ENCODE measurements at regions not wholly inside any gene's neighbourhood (a gene's known extent, or its start where the extent isn't known, plus 50 kb on each side); places are given as distances from the start of the nearest gene placed in this dataset.

GRCh38 chr5:68949711-68950110, 144.1 kb upstream of the SLC30A5 start:
- Mint-ChIP-seq H3K27ac (no peak overlapping the region), H3K4me1 (ENCODE audit: low read depth) (no peaks in the 10 kb centered on the region), H3K27me3 (peaks cover 3% of the 10 kb centered on the region), H3K36me3 (no peaks in the 10 kb centered on the region), H3K9me3 (ENCODE audit: low read depth) (no peaks in the 10 kb centered on the region), H3K4me3 (no peak overlapping the region)

DNA sequence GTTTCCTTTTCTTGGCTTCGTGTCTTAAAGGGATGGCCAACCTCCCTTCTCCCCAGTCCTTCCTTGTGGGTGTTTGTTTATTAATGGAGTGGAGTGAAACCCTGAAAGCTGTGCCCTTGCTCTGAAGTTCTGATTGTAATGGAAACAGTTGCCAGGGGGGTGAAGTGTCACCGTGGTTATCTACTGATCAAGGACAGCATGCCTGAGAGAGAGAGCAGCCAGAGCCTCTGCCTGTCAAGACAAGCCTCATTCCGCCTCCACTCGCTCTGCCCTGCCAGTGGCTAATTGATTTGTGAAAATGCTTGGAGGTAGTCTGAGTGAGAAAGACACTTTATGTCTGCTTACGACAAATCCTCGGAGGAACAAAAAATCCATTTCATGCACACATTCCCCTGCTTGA, 143.7 kb upstream of the SLC30A5 start:
- Mint-ChIP-seq H3K36me3 (no peaks in the 10 kb centered on the region), H3K4me3 (no peak overlapping the region), H3K27me3 (peaks cover 3% of the 10 kb centered on the region), H3K4me1 (ENCODE audit: low read depth) (no peaks in the 10 kb centered on the region), H3K9me3 (ENCODE audit: low read depth) (no peaks in the 10 kb centered on the region), H3K27ac (no peak overlapping the region)

DNA sequence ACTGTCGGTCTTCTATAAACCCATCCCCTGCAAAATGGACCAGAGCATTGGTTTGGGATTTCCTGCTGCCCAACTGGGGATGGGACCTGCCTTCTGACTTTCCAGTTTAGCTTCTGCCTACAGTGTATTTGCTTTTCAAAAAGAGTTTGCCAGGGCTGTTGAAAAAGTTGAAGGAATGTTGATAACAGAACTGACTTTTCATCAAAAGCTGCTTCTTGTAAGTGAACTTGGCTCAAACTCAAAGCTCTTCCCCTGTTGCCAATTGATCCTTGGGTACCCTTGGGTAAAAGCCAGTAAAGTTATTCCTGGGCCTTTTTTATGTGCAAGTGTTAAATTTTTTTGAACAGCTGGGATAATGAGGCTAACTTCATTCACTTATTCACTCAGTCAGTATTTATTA, 142.9 kb upstream of the SLC30A5 start:
- no peaks in the 10 kb centered on the region for H3K36me3 Mint-ChIP-seq
- H3K4me1 Mint-ChIP-seq (ENCODE audit: low read depth), result no peaks in the 10 kb centered on the region
- H3K4me3 Mint-ChIP-seq, result no peak overlapping the region
- H3K27ac Mint-ChIP-seq, result no peak overlapping the region
- no peaks in the 10 kb centered on the region for H3K9me3 Mint-ChIP-seq (ENCODE audit: low read depth)
- peaks cover 1% of the 10 kb centered on the region for H3K27me3 Mint-ChIP-seq

DNA sequence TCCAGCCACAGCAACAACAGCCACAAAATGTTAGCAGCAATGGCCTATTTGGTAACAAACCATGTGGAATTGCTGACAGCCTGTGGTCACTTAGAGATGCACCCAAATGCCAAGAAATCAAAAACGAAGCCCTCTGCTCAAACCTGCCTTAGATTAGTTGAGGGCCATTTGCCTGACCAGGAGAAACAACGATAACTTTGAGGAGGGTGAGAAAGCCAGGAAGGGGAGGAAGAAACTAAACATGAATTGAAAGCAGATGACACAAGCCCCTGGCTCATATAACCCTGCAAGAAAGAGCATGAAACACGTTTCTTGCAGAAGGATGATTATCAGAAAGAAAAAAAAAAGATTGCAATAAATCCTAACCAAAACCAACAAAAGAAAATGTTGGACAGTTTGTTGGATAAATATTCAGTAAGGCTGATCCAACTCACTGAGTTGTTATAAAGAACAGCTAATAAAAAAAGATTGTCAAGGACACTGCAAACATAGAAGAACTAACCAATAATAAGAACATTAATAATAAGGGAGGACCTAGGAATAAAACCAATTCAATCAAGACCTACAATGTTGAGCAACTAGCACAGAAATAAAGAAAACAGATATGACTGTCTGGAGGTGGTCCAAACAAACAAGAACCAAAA, 140.5 kb upstream of the SLC30A5 start:
- no peaks in the 10 kb centered on the region for H3K36me3 Mint-ChIP-seq
- no peaks in the 10 kb centered on the region for H3K4me1 Mint-ChIP-seq (ENCODE audit: low read depth)
- H3K4me3 Mint-ChIP-seq, result no peak overlapping the region
- no peak overlapping the region for H3K27ac Mint-ChIP-seq
- H3K9me3 Mint-ChIP-seq (ENCODE audit: low read depth), result no peaks in the 10 kb centered on the region
- peaks cover 1% of the 10 kb centered on the region for H3K27me3 Mint-ChIP-seq

GRCh38 chr5:68953875-68954617, 139.8 kb upstream of the SLC30A5 start:
- Mint-ChIP-seq H3K9me3 (ENCODE audit: low read depth) (no peaks in the 10 kb centered on the region), H3K4me1 (ENCODE audit: low read depth) (no peaks in the 10 kb centered on the region), H3K4me3 (no peak overlapping the region), H3K27me3 (peaks cover 1% of the 10 kb centered on the region), H3K36me3 (no peaks in the 10 kb centered on the region), H3K27ac (no peak overlapping the region)

GRCh38 chr5:68954618-68954910, 139.2 kb upstream of the SLC30A5 start:
- H3K9me3 Mint-ChIP-seq (ENCODE audit: low read depth), result no peaks in the 10 kb centered on the region
- no peaks in the 10 kb centered on the region for H3K4me1 Mint-ChIP-seq (ENCODE audit: low read depth)
- peaks cover 1% of the 10 kb centered on the region for H3K27me3 Mint-ChIP-seq
- H3K36me3 Mint-ChIP-seq, result no peaks in the 10 kb centered on the region
- H3K27ac Mint-ChIP-seq, result no peak overlapping the region
- no peak overlapping the region for H3K4me3 Mint-ChIP-seq

- no peaks in the 10 kb centered on the region for H3K36me3 Mint-ChIP-seq
- H3K27me3 Mint-ChIP-seq, result no peaks in the 10 kb centered on the region
- no peaks in the 10 kb centered on the region for H3K4me1 Mint-ChIP-seq (ENCODE audit: low read depth)
- H3K27ac Mint-ChIP-seq, result no peak overlapping the region
- no peak overlapping the region for H3K4me3 Mint-ChIP-seq
- no peaks in the 10 kb centered on the region for H3K9me3 Mint-ChIP-seq (ENCODE audit: low read depth)
Observed at GRCh38 chr5:68957591-68957990, 136.2 kb upstream of the SLC30A5 start.

GRCh38 chr5:68958428-68958827, 135.4 kb upstream of the SLC30A5 start:
- no peak overlapping the region for H3K27ac Mint-ChIP-seq
- no peaks in the 10 kb centered on the region for H3K4me1 Mint-ChIP-seq (ENCODE audit: low read depth)
- no peaks in the 10 kb centered on the region for H3K27me3 Mint-ChIP-seq
- H3K36me3 Mint-ChIP-seq, result no peaks in the 10 kb centered on the region
- no peak overlapping the region for H3K4me3 Mint-ChIP-seq
- H3K9me3 Mint-ChIP-seq (ENCODE audit: low read depth), result no peaks in the 10 kb centered on the region

GRCh38 chr5:68960456-68960855, 133.4 kb upstream of the SLC30A5 start:
- Mint-ChIP-seq H3K9me3 (ENCODE audit: low read depth) (no peaks in the 10 kb centered on the region), H3K4me1 (ENCODE audit: low read depth) (no peaks in the 10 kb centered on the region), H3K27me3 (no peaks in the 10 kb centered on the region), H3K27ac (no peak overlapping the region), H3K4me3 (no peak overlapping the region), H3K36me3 (no peaks in the 10 kb centered on the region)

- no peak overlapping the region for H3K27ac Mint-ChIP-seq
- no peak overlapping the region for H3K4me3 Mint-ChIP-seq
Observed at GRCh38 chr5:68960961-68961360, 132.9 kb upstream of the SLC30A5 start.

GRCh38 chr5:68961762-68962161, 132.1 kb upstream of the SLC30A5 start:
- Mint-ChIP-seq H3K27ac (no peak overlapping the region), H3K9me3 (ENCODE audit: low read depth) (no peaks in the 10 kb centered on the region), H3K36me3 (no peaks in the 10 kb centered on the region), H3K4me1 (ENCODE audit: low read depth) (no peaks in the 10 kb centered on the region), H3K4me3 (no peak overlapping the region), H3K27me3 (no peaks in the 10 kb centered on the region)

More at GRCh38 chr5:68960961-68961360, 132.9 kb upstream of the SLC30A5 start:
- no peaks in the 10 kb centered on the region for H3K9me3 Mint-ChIP-seq (ENCODE audit: low read depth)
- H3K27me3 Mint-ChIP-seq, result no peaks in the 10 kb centered on the region
- H3K36me3 Mint-ChIP-seq, result no peaks in the 10 kb centered on the region
- no peaks in the 10 kb centered on the region for H3K4me1 Mint-ChIP-seq (ENCODE audit: low read depth)

GRCh38 chr5:68962757-68963484, 130.9 kb upstream of the SLC30A5 start:
- Mint-ChIP-seq H3K36me3 (no peaks in the 10 kb centered on the region), H3K27ac (no peak overlapping the region), H3K9me3 (ENCODE audit: low read depth) (no peaks in the 10 kb centered on the region), H3K27me3 (no peaks in the 10 kb centered on the region), H3K4me3 (no peak overlapping the region), H3K4me1 (ENCODE audit: low read depth) (no peaks in the 10 kb centered on the region)

DNA sequence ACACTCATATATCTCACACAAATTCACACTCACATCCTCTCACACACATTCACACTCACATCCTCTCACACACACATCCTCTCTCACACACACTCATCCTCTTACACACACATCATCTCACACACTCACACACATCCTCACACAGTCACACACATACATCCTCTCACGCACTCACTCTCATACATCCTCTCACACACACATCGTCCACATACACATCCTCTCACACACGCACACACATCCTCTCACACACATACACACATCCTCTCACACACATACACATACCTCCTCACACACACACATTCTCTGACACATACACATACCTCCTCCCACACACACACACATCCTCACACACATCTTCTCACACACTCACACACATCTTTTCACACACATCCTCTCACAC, 129.1 kb upstream of the SLC30A5 start:
- no peaks in the 10 kb centered on the region for H3K27me3 Mint-ChIP-seq
- H3K9me3 Mint-ChIP-seq (ENCODE audit: low read depth), result no peaks in the 10 kb centered on the region

GRCh38 chr5:68965926-68966325, 127.9 kb upstream of the SLC30A5 start:
- Mint-ChIP-seq H3K27me3 (peaks cover 2% of the 10 kb centered on the region), H3K4me3 (no peak overlapping the region), H3K4me1 (ENCODE audit: low read depth) (no peaks in the 10 kb centered on the region), H3K27ac (no peak overlapping the region), H3K9me3 (ENCODE audit: low read depth) (no peaks in the 10 kb centered on the region), H3K36me3 (no peaks in the 10 kb centered on the region)

More for the DNA sequence above, 129.1 kb upstream of the SLC30A5 start:
- H3K4me3 Mint-ChIP-seq, result no peak overlapping the region
- H3K36me3 Mint-ChIP-seq, result no peaks in the 10 kb centered on the region
- no peak overlapping the region for H3K27ac Mint-ChIP-seq
- H3K4me1 Mint-ChIP-seq (ENCODE audit: low read depth), result no peaks in the 10 kb centered on the region

GRCh38 chr5:68966596-68966995, 127.2 kb upstream of the SLC30A5 start:
- peaks cover 6% of the 10 kb centered on the region for H3K27me3 Mint-ChIP-seq
- no peaks in the 10 kb centered on the region for H3K36me3 Mint-ChIP-seq
- no peaks in the 10 kb centered on the region for H3K4me1 Mint-ChIP-seq (ENCODE audit: low read depth)
- no peak overlapping the region for H3K4me3 Mint-ChIP-seq
- H3K9me3 Mint-ChIP-seq (ENCODE audit: low read depth), result no peaks in the 10 kb centered on the region
- H3K27ac Mint-ChIP-seq, result no peak overlapping the region
